ENCODE measurements at regions not wholly inside any gene's neighbourhood (a gene's known extent, or its start where the extent isn't known, plus 50 kb on each side); places are given as distances from the start of the nearest gene placed in this dataset.

- Histone ChIP-seq H3K9me3 (ENCODE audit: insufficient read depth, low read length) (no peaks in the 10 kb centered on the region), H3K4me1 (ENCODE audit: insufficient read depth, insufficient read length) (peaks cover 7% of the 10 kb centered on the region), H3K36me3 (ENCODE audit: insufficient read depth, insufficient read length, low read length) (no peaks in the 10 kb centered on the region), H3K4me3 (ENCODE audit: insufficient read length, low read depth) (no peak overlapping the region), H3K9ac (ENCODE audit: insufficient read length, low read depth) (no peak overlapping the region), H3K27me3 (ENCODE audit: insufficient read depth, insufficient read length) (no peaks in the 10 kb centered on the region)
- TF ChIP-seq YY1 (IDR thresholded peaks at IDR 0.05; ENCODE audit: insufficient read depth, insufficient read length), result no peak
- no peak for TF ChIP-seq ZNF274 (IDR thresholded peaks at IDR 0.05; ENCODE audit: low read depth, low read length)
- no peak for TF ChIP-seq SUZ12 (IDR thresholded peaks at IDR 0.05; ENCODE audit: extremely low read depth, insufficient read depth, insufficient read length)
- DNase-seq (ENCODE audit: low read depth, low spot score), result no peak
Measured at GRCh38 chr10:121648493-121648892, 50.2 kb upstream of the FGFR2 start.

GRCh38 chr10:121648059-121648458 lies 49.8 kb upstream of the FGFR2 start:
- TF ChIP-seq SUZ12 (IDR thresholded peaks at IDR 0.05; ENCODE audit: extremely low read depth, insufficient read depth, insufficient read length) (no peak), YY1 (IDR thresholded peaks at IDR 0.05; ENCODE audit: insufficient read depth, insufficient read length) (no peak), ZNF274 (IDR thresholded peaks at IDR 0.05; ENCODE audit: low read depth, low read length) (no peak)
- Histone ChIP-seq H3K9ac (ENCODE audit: insufficient read length, low read depth) (no peak overlapping the region), H3K4me3 (ENCODE audit: insufficient read length, low read depth) (no peak overlapping the region), H3K36me3 (ENCODE audit: insufficient read depth, insufficient read length, low read length) (no peaks in the 10 kb centered on the region), H3K4me1 (ENCODE audit: insufficient read depth, insufficient read length) (peaks cover 7% of the 10 kb centered on the region), H3K9me3 (ENCODE audit: insufficient read depth, low read length) (no peaks in the 10 kb centered on the region), H3K27me3 (ENCODE audit: insufficient read depth, insufficient read length) (no peaks in the 10 kb centered on the region)
- DNase-seq (ENCODE audit: low read depth, low spot score), result no peak

Data from NT2/D1 (cell line).